ENCODE measurements at regions not wholly inside any gene's neighbourhood (a gene's known extent, or its start where the extent isn't known, plus 50 kb on each side); places are given as distances from the start of the nearest gene placed in this dataset.

GRCh38 chr6:119431799-119432198, 82.2 kb upstream of the MAN1A1 start:
- TF ChIP-seq CTCF (conservative IDR thresholded peaks at IDR 0.05 in 1 of 2, IDR thresholded peaks at IDR 0.05 in 1 of 2; ENCODE audit: low read depth in 1 of 2, low read length in 2 of 2) (no peak), EZH2 (IDR thresholded peaks at IDR 0.05; ENCODE audit: low read length, missing control alignments) (no peak)
